GM19438 (cell line): ENCODE measurements at regions not wholly inside any gene's neighbourhood (a gene's known extent, or its start where the extent isn't known, plus 50 kb on each side); places are given as distances from the start of the nearest gene placed in this dataset.
A peak's percentile ranks its signal among the peaks of the same experiment; 100 is the strongest.

ENCODE experiments used
- ATAC-seq: cut with Tn5 transposase; IDR thresholded peaks from one replicate; pipeline ENCODE4 v1.9.1; 2021; ENCODE audit warnings: low read depth; ENCODE audit not compliant: unreplicated experiment

GRCh38 chr2:223107825-223108224 lies 55.8 kb downstream of the KCNE4 start:
- no peak for ATAC-seq

GRCh38 chr2:223108351-223109050 lies 56.5 kb downstream of the KCNE4 start:
- ATAC-seq = no peak

GRCh38 chr2:223109341-223109740 lies 57.4 kb downstream of the KCNE4 start:
- ATAC-seq = no peak

- ATAC-seq = no peak
Measured at GRCh38 chr2:223113161-223113560, 61.2 kb downstream of the KCNE4 start.

- no peak for ATAC-seq
Measured at GRCh38 chr2:223114170-223114569, 62.2 kb downstream of the KCNE4 start.

- ATAC-seq = no peak
Measured at GRCh38 chr2:223114917-223115316, 62.9 kb downstream of the KCNE4 start.

- no peak for ATAC-seq
Measured at GRCh38 chr2:223117533-223117932, 65.5 kb downstream of the KCNE4 start.

GRCh38 chr2:223121283-223121682 lies 69.3 kb downstream of the KCNE4 start:
- no peak for ATAC-seq

GRCh38 chr2:223122781-223123180 lies 70.8 kb downstream of the KCNE4 start:
- no peak for ATAC-seq

- ATAC-seq = no peak
Measured at GRCh38 chr2:223123855-223124610, 72.0 kb downstream of the KCNE4 start.

- no peak for ATAC-seq
Measured at GRCh38 chr2:223141606-223142005, 89.6 kb downstream of the KCNE4 start.

GRCh38 chr2:223142118-223142517 lies 90.1 kb downstream of the KCNE4 start:
- ATAC-seq = no peak

GRCh38 chr2:223147431-223147830 lies 95.4 kb downstream of the KCNE4 start:
- no peak for ATAC-seq

- ATAC-seq = no peak
Measured at GRCh38 chr2:223148516-223148915, 96.5 kb downstream of the KCNE4 start.

GRCh38 chr2:223155956-223156355 lies 104.0 kb downstream of the KCNE4 start:
- no peak for ATAC-seq

GRCh38 chr2:223161873-223162458 lies 110.0 kb downstream of the KCNE4 start:
- ATAC-seq = no peak

- no peak for ATAC-seq
Measured at GRCh38 chr2:223165423-223166214, 113.6 kb downstream of the KCNE4 start.

- ATAC-seq = no peak
Measured at GRCh38 chr2:223166215-223166493, 114.2 kb downstream of the KCNE4 start.

GRCh38 chr2:223166983-223167650 lies 115.1 kb downstream of the KCNE4 start:
- ATAC-seq = no peak

- peak; percentile 69 for ATAC-seq
Measured at GRCh38 chr2:223169830-223170605, 118.0 kb downstream of the KCNE4 start.
